GM12878 (cell line): ENCODE measurements at regions not wholly inside any gene's neighbourhood (a gene's known extent, or its start where the extent isn't known, plus 50 kb on each side); places are given as distances from the start of the nearest gene placed in this dataset.

Experiments used
- ATAC-seq: fragments of 200-7000 bp; cut with Tn5 transposase; 3 replicates; pipeline ENCODE4 v1.9.1; 2020; ENCODE audit warnings: mild to moderate bottlenecking, moderate library complexity
- BruUV-seq: library from RNA; stranded (reverse); fragments of 400-500 nt; replicated peaks from 2 replicates; lab custom pipeline; 2021; lab: Mats Ljungman, UMichigan
- CTCF ChIA-PET: fragments of 300-600 bp; sonication (Branson Sonifier 250); formaldehyde crosslinking; extraction: SDS; loops from one replicate; lab custom pipeline; 2021; ENCODE audit warnings: inconsistent platforms; lab: Yijun Ruan, JAX
- POLR2A ChIA-PET: fragments of 350-600 bp; formaldehyde crosslinking; extraction: SDS; loops from one replicate; lab custom pipeline; 2021; ENCODE audit warnings: inconsistent platforms; lab: Charles Lee
- RAD21 ChIA-PET: fragments of 300-600 bp; sonication (Branson Sonifier 250); formaldehyde crosslinking; loops from one replicate; lab custom pipeline; 2023; ENCODE audit warnings: antibody characterized with exemption; ENCODE audit not compliant: unreplicated experiment; lab: Charles Lee
- SMC1A ChIA-PET: fragments of 300-600 bp; sonication (Branson Sonifier 250); formaldehyde crosslinking; loops from one replicate; lab custom pipeline; 2023; ENCODE audit not compliant: unreplicated experiment, uncharacterized antibody; lab: Charles Lee
- DNase-seq: peaks from one replicate; pipeline ENCODE4 v3.0.0-alpha.2; 2011; ENCODE audit warnings: low read depth, low spot score
- FAIRE-seq: peaks from 3 replicates; lab custom pipeline; 2011; peaks lifted over from hg19 to GRCh38; lab: Jason Lieb, UNC
- H2AFZ ChIP-seq: 2 replicates; pipeline ENCODE4 v1.6.0; 2011; ENCODE audit warnings: low read depth, low read length, control low read depth; ENCODE audit not compliant: control insufficient read depth
- H3K27ac ChIP-seq: 2 replicates; pipeline ENCODE4 v1.5.1; 2011; ENCODE audit warnings: control low read depth; ENCODE audit not compliant: control insufficient read depth, insufficient read depth
- H3K27me3 ChIP-seq, 2 experiments: replicated peaks in 1 of 2; 2 replicates each; pipeline versions ENCODE4 v1.6.0 to v1.6.1; 2011; ENCODE audit warnings: low read length in 1 of 2; ENCODE audit not compliant: control insufficient read depth in 2 of 2, insufficient read depth in 2 of 2
- H3K36me3 ChIP-seq, 2 experiments: 2 replicates each; pipeline ENCODE4 v1.5.1; 2011; ENCODE audit warnings: low read length in 1 of 2; ENCODE audit not compliant: control insufficient read depth in 2 of 2, insufficient read depth in 2 of 2
- H3K4me1 ChIP-seq: 2 replicates; pipeline ENCODE4 v1.6.1; 2011; ENCODE audit warnings: mild to moderate bottlenecking, low read length, moderate library complexity, mixed read lengths; ENCODE audit not compliant: control insufficient read depth, insufficient read depth
- H3K4me2 ChIP-seq: 2 replicates; pipeline ENCODE4 v1.6.0; 2011; ENCODE audit warnings: control low read depth; ENCODE audit not compliant: control insufficient read depth, insufficient read depth
- H3K4me3 ChIP-seq: fragments of 200-600 bp; sonication (generic); 2 replicates; pipeline ENCODE4 v1.5.1; 2016
- H3K79me2 ChIP-seq: 2 replicates; pipeline ENCODE4 v1.6.0; 2011; ENCODE audit warnings: low read length; ENCODE audit not compliant: control insufficient read depth, insufficient read depth
- H3K9ac ChIP-seq: 2 replicates; pipeline ENCODE4 v1.8.0; 2011; ENCODE audit warnings: low read length, control low read depth, mixed read lengths; ENCODE audit not compliant: control insufficient read depth, insufficient read depth
- H3K9me3 ChIP-seq: replicated peaks from 3 replicates; pipeline ENCODE4 v1.5.1; 2011; ENCODE audit warnings: mild to moderate bottlenecking, low read length; ENCODE audit not compliant: control insufficient read depth, insufficient read depth
- H4K20me1 ChIP-seq: 2 replicates; pipeline ENCODE4 v1.6.0; 2011; ENCODE audit not compliant: control insufficient read depth, insufficient read depth
- CUX1 ChIP-seq: IDR thresholded peaks from 2 replicates; pipeline ENCODE4 v1.6.1; 2012; ENCODE audit warnings: improper control_type of control experiment, low read depth, low read length; ENCODE audit not compliant: insufficient replicate concordance
- HDAC2 ChIP-seq: fragments of 200-600 bp; sonication (generic); IDR thresholded peaks from 2 replicates; pipeline ENCODE4 v1.6.1; 2017
- IKZF2 ChIP-seq, 2 experiments: fragments of 450-650 bp; IDR thresholded peaks; 2 replicates each; pipeline ENCODE4 v1.6.1; 2017; ENCODE audit warnings: mild to moderate bottlenecking in 2 of 2, moderate library complexity in 2 of 2
- IRF5 ChIP-seq: fragments of 450-650 bp; IDR thresholded peaks from 2 replicates; pipeline ENCODE4 v1.6.1; 2017; ENCODE audit warnings: borderline replicate concordance
- KDM1A ChIP-seq: fragments of 200-600 bp; sonication (generic); IDR thresholded peaks from 2 replicates; pipeline ENCODE4 v1.6.1; 2016; ENCODE audit warnings: borderline replicate concordance
- NKRF ChIP-seq: fragments of 450-650 bp; conservative IDR thresholded peaks from 2 replicates; pipeline ENCODE4 v1.6.1; 2017; ENCODE audit warnings: mild to moderate bottlenecking, moderate library complexity
- PBX3 ChIP-seq: IDR thresholded peaks from 2 replicates; pipeline ENCODE4 v1.6.1; 2011; ENCODE audit warnings: mild to moderate bottlenecking, low read depth, low read length, moderate library complexity; ENCODE audit not compliant: insufficient replicate concordance
- STAT3 ChIP-seq: IDR thresholded peaks from 2 replicates; pipeline ENCODE4 v1.6.1; 2011; ENCODE audit warnings: low read depth, low read length, improper control_type of control experiment
- WGBS: methylation state at CpG from one replicate; pipeline ENCODE4 v1.1.6; 2016; ENCODE audit warnings: low lambda C conversion rate; ENCODE audit not compliant: insufficient replicate concordance, insufficient coverage; ENCODE audit errors: missing lambda C conversion rate; 5-methylcytosine and 5-hydroxymethylcytosine counted together
- in situ Hi-C: fragments of 300-500 bp; cut with MboI; formaldehyde crosslinking; loops from 9 replicates; pipeline ENCODE4 v1.14.3; 2018; ENCODE audit warnings: mixed read lengths
- intact Hi-C: fragments of 100-400 bp; cut with micrococcal nuclease; formaldehyde crosslinking; loops from one replicate; pipeline ENCODE4 v1.14.2; 2022; ENCODE audit not compliant: unreplicated experiment

GRCh38 chr20:12409501-12409900, 491.8 kb downstream of the BTBD3 start:
- no TSS peak for BruUV-seq
- intact Hi-C loops (no loop called here), in situ Hi-C loops (no loop called here)
- ChIA-PET CTCF (no interaction called here), POLR2A (no interaction called here), SMC1A (no interaction called here), RAD21 (no interaction called here)
- Histone ChIP-seq H3K79me2 (no peaks in the 10 kb centered on the region), H3K4me1 (no peaks in the 10 kb centered on the region), H3K4me3 (no peak overlapping the region), H3K36me3 (no peaks in the 10 kb centered on the region), H2AFZ (no peak overlapping the region), H3K9me3 (no peaks in the 10 kb centered on the region), H3K27ac (no peak overlapping the region), H3K9ac (no peak overlapping the region), H4K20me1 (no peaks in the 10 kb centered on the region), H3K27me3 (no peaks in the 10 kb centered on the region), H3K4me2 (no peak overlapping the region)
- no peak for ATAC-seq
- WGBS = 3% methylated on average over 3 of the region's 3 CpGs
- no peak for DNase-seq
- FAIRE-seq = no peak
- TF ChIP-seq CUX1 (no peak), STAT3 (no peak), IKZF2 (IDR thresholded peaks at IDR 0.05) (no peak), HDAC2 (no peak), PBX3 (no peak), IRF5 (no peak), KDM1A (no peak), NKRF (no peak)
- TF ChIP-seq, all 136 proteins: peak for 0
